ENCODE measurements at regions not wholly inside any gene's neighbourhood (a gene's known extent, or its start where the extent isn't known, plus 50 kb on each side); places are given as distances from the start of the nearest gene placed in this dataset.
A peak's percentile ranks its signal among the peaks of the same experiment; 100 is the strongest.

- TF ChIP-seq, protein P1, sequence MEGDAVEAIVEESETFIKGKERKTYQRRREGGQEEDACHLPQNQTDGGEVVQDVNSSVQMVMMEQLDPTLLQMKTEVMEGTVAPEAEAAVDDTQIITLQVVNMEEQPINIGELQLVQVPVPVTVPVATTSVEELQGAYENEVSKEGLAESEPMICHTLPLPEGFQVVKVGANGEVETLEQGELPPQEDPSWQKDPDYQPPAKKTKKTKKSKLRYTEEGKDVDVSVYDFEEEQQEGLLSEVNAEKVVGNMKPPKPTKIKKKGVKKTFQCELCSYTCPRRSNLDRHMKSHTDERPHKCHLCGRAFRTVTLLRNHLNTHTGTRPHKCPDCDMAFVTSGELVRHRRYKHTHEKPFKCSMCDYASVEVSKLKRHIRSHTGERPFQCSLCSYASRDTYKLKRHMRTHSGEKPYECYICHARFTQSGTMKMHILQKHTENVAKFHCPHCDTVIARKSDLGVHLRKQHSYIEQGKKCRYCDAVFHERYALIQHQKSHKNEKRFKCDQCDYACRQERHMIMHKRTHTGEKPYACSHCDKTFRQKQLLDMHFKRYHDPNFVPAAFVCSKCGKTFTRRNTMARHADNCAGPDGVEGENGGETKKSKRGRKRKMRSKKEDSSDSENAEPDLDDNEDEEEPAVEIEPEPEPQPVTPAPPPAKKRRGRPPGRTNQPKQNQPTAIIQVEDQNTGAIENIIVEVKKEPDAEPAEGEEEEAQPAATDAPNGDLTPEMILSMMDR (IDR thresholded peaks at IDR 0.05), result no peak
- no peaks in the 10 kb centered on the region for H3K4me1 ChIP-seq (ENCODE audit: low read depth)
- H3K9me3 ChIP-seq, result peaks cover 12% of the 10 kb centered on the region
- intact Hi-C loops (cut with DNase I, micrococcal nuclease), result no loop called here
- no peaks in the 10 kb centered on the region for H3K36me3 ChIP-seq (ENCODE audit: low read depth)
- DNase-seq, result peak in 1 of 3 donors; percentile 3
- H3K4me3 ChIP-seq, result no peak overlapping the region
- no peak for ATAC-seq
Measured at GRCh38 chr1:95558791-95559190, 324.8 kb downstream of the RWDD3 start.

DNA sequence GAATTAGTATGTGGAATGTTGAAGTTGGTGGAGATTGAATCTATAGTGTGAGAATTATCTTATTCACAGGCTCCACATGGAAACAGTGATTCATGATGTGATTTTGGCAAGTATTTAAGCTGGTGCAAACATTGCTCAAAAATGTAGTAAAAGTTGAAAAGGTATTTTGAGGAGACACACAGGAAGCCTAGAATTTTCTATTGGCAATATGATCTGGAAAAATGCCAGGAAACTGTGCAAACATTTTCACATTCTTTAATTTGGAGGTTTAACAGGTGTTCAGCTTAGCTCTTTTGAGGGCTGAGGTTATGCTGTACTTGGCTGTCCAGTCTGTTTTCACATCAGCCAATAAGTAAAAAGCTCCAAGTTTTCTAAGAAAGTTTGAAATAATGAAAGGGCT, 327.3 kb downstream of the RWDD3 start:
- peaks cover 12% of the 10 kb centered on the region for H3K9me3 ChIP-seq
- no peak for DNase-seq
- TF ChIP-seq, protein P1 (IDR thresholded peaks at IDR 0.05), result no peak
- no peak overlapping the region for H3K4me3 ChIP-seq
- ATAC-seq, result no peak
- no peaks in the 10 kb centered on the region for H3K4me1 ChIP-seq (ENCODE audit: low read depth)
- H3K36me3 ChIP-seq (ENCODE audit: low read depth), result no peaks in the 10 kb centered on the region
- intact Hi-C loops (cut with DNase I, micrococcal nuclease), result no loop called here

GRCh38 chr1:95562230-95562629, 328.2 kb downstream of the RWDD3 start:
- DNase-seq, result no peak
- no peak overlapping the region for H3K4me3 ChIP-seq
- intact Hi-C loops (cut with DNase I, micrococcal nuclease), result no loop called here
- no peak for ATAC-seq
- H3K36me3 ChIP-seq (ENCODE audit: low read depth), result no peaks in the 10 kb centered on the region
- peaks cover 8% of the 10 kb centered on the region for H3K9me3 ChIP-seq
- TF ChIP-seq, protein P1 (IDR thresholded peaks at IDR 0.05), result no peak
- H3K4me1 ChIP-seq (ENCODE audit: low read depth), result no peaks in the 10 kb centered on the region

DNA sequence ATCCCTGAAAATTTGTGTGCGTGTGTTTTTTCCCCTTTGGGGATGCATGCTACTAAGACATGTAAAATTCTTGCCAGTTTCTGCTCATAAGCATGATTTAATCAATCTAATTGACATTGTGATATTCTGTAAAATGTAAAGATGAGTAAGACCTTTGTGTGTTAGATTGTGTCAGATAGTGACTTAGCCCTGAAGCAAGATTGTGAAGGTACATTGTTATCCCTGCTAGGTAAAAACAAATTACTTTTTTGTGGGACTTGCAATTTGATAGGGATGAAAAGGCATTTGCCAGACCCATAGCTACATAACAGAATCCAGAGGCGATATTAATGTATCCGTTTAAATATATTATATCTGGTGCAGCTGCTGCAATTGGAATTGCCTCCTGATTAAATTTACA, 338.0 kb downstream of the RWDD3 start:
- Histone ChIP-seq H3K9me3 (no peaks in the 10 kb centered on the region), H3K4me3 (no peak overlapping the region), H3K4me1 (ENCODE audit: low read depth) (no peaks in the 10 kb centered on the region), H3K36me3 (ENCODE audit: low read depth) (no peaks in the 10 kb centered on the region)
- TF ChIP-seq, protein P1 (IDR thresholded peaks at IDR 0.05), result no peak
- ATAC-seq, result no peak
- no peak for DNase-seq
- intact Hi-C loops (cut with DNase I, micrococcal nuclease), result no loop called here

DNA sequence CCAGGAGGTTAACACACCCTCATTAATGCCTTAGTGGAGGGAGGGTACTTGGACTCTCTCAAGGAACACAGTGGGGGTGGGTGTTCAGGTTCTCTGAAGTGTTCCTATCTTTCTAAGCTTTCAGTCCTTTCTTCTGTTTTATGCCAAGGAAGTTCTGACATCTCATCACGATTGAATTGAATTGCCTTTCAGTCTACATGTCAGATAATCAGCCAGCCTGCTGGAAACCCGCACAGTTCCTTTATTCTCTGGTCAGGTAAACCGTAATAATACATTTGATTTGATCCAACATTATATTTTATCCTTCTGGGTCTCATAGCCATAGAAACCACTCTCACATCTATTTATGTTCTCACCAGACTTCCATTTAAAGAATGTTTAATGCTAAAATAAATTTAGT, 339.0 kb downstream of the RWDD3 start:
- TF ChIP-seq, protein P1 (IDR thresholded peaks at IDR 0.05), result no peak
- no peaks in the 10 kb centered on the region for H3K9me3 ChIP-seq
- no peaks in the 10 kb centered on the region for H3K4me1 ChIP-seq (ENCODE audit: low read depth)

DNA sequence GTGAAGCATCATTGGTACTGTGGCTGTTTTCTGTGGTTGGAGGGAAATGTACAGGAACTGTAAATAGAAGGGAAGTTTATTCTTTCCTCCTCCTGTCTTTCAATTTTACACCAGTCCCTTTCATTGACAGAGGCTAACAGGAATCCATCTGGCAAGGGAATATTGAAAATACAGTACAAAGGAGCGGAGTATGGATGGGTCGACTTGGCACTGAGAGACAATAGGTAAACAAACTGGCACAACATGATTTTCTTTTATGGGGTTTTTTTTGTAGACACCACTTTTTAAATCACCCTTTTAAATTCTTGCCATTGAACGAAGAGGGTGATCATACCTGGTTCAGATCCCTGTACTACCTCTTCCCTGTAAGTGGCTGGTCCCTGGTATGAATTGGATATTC, 341.3 kb downstream of the RWDD3 start:
- H3K4me3 ChIP-seq, result no peak overlapping the region
- no peaks in the 10 kb centered on the region for H3K36me3 ChIP-seq (ENCODE audit: low read depth)
- no peaks in the 10 kb centered on the region for H3K9me3 ChIP-seq
- ATAC-seq (no peak), DNase-seq (no peak)
- TF ChIP-seq, protein P1 (IDR thresholded peaks at IDR 0.05), result no peak
- H3K4me1 ChIP-seq (ENCODE audit: low read depth), result no peaks in the 10 kb centered on the region
- intact Hi-C loops (cut with DNase I, micrococcal nuclease), result no loop called here

More for the DNA sequence above, 339.0 kb downstream of the RWDD3 start:
- intact Hi-C loops (cut with DNase I, micrococcal nuclease), result no loop called here
- no peaks in the 10 kb centered on the region for H3K36me3 ChIP-seq (ENCODE audit: low read depth)
- DNase-seq (no peak), ATAC-seq (no peak)
- H3K4me3 ChIP-seq, result no peak overlapping the region

Measured in mucosa of descending colon (tissue), 3 donors.